Epithelial cell of esophagus (primary cell): ENCODE measurements at regions not wholly inside any gene's neighbourhood (a gene's known extent, or its start where the extent isn't known, plus 50 kb on each side); places are given as distances from the start of the nearest gene placed in this dataset.

ENCODE experiments used
- DNase-seq: peaks from one replicate; pipeline ENCODE4 v3.0.0; 2010; ENCODE audit warnings: low read depth
- H3K4me3 ChIP-seq: 2 replicates; pipeline ENCODE4 v1.5.1; 2011; ENCODE audit warnings: mild to moderate bottlenecking, low read length, control low read depth
- TF ChIP-seq, protein P1 (sequence below): IDR thresholded peaks from 2 replicates; pipeline ENCODE4 v1.5.1; 2011; ENCODE audit warnings: low read depth, mild to moderate bottlenecking, low read length, control low read depth, inconsistent platforms; ENCODE audit not compliant: insufficient read depth; ENCODE audit errors: missing control alignments

DNA sequence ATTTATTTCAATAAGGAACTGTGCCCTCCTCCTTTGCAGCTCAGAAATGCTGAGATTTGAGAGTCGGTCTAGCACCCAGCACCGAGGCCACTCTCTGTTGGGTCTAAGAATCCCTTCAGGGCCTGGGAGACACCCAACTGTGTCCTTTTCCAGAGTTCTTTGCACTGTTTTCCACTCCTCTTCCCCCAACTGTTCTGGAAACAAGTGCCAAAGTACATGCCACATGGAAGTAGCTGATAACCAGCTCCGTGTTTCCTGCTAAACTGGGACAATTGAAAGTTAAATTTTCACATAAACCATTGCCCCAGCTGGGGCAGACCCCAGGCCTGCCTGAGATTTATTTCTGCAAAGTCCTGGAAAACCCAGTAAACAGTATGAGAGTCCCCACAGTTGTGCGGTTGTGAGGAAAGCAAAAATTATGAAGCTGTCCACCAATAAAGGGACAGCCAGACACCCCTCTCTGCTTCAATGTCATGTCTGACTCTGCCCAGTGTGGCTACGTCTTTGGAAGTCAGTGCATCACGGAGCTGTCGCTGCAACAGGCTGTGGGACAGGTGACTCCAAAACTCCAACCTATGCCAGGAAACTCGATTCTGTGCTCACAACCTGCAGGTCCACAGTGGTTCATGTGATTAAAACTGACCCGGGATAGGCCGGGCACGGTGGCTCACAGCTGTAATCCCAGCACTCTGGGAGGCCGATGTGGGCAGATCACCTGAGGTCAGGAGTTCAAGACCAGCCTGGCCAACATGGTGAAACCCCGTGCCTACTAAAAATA lies 178.0 kb upstream of the AFDN start:
- DNase-seq = no peak
- no peak overlapping the region for H3K4me3 ChIP-seq
- TF ChIP-seq, protein P1, sequence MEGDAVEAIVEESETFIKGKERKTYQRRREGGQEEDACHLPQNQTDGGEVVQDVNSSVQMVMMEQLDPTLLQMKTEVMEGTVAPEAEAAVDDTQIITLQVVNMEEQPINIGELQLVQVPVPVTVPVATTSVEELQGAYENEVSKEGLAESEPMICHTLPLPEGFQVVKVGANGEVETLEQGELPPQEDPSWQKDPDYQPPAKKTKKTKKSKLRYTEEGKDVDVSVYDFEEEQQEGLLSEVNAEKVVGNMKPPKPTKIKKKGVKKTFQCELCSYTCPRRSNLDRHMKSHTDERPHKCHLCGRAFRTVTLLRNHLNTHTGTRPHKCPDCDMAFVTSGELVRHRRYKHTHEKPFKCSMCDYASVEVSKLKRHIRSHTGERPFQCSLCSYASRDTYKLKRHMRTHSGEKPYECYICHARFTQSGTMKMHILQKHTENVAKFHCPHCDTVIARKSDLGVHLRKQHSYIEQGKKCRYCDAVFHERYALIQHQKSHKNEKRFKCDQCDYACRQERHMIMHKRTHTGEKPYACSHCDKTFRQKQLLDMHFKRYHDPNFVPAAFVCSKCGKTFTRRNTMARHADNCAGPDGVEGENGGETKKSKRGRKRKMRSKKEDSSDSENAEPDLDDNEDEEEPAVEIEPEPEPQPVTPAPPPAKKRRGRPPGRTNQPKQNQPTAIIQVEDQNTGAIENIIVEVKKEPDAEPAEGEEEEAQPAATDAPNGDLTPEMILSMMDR = no peak

DNA sequence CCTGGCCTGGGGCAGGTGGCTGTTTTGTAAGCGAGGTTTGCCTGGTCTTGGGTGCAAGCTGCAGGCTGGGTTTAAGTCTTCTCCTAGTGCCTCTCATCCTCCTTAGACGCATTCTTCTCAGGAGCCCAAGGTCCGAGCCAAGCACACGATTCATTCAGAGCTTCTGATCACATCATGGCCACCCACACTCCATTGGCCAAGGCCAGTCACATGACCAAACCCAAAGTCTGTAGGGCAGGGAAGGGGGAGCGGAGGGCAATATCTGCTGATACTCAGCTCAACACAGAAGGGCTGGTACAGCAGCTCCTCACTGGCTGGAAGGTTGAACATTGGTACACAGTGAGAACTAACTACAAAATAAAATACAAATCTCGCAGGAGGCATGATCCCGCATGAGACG lies 177.2 kb upstream of the AFDN start:
- no peak for DNase-seq
- TF ChIP-seq, protein P1 = no peak
- H3K4me3 ChIP-seq = no peak overlapping the region

DNA sequence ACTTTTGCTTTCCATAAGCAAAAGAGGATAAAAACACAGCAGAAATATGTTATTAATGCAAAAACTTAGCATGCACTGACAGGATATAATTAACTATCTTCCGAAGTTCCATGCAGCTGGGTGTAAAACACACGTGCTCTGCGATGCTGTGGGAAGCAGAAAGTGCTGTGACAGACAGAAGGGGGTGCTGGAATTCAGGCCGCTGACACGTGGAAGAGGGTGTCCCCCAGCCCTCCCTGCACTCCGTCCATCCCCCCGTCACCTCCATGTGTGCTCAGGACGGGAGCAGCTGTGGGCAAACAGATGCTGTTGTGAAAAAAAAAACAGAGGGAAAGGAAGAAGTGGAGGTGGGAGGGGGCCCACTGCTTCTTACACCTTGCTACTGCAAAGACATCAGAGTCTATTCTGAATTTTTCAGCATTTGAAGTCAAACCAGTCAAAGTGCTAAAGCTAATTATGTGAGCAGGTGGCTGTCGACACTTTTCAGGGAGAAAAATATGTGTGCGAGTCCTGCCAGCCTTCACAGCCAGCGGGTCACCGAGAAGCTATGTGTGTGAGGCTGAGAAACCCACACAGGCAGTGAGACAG lies 175.9 kb upstream of the AFDN start:
- TF ChIP-seq, protein P1 = no peak
- no peak overlapping the region for H3K4me3 ChIP-seq
- DNase-seq = no peak

GRCh38 chr6:167651318-167652041 lies 175.2 kb upstream of the AFDN start:
- DNase-seq = no peak
- no peak overlapping the region for H3K4me3 ChIP-seq
- TF ChIP-seq, protein P1 = no peak

- TF ChIP-seq, protein P1 = no peak
- H3K4me3 ChIP-seq = no peak overlapping the region
- no peak for DNase-seq
These were observed 174.5 kb upstream of the AFDN start for GRCh38 chr6:167652042-167652700.

DNA sequence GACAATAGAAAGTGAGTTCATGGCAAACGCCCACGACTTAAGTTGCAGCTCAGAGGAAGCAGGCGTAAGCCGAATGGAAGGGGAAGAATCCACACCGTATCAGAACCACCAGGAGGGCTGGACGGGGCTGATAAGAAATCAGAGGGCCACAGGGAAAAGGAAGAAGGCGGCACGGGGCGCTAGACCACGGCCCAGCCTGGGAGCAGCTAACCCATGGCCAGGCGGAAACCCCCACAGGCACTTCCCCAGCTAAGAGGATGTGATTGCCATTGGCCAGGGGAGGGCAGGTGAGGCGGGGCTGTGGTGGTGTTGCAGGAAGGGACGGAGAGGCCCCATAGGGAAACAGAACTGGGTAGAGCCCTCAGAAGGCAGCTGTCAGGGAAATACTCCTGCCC lies 174.0 kb upstream of the AFDN start:
- H3K4me3 ChIP-seq = no peak overlapping the region
- TF ChIP-seq, protein P1 = no peak
- DNase-seq = no peak
